GM19023 (cell line): ENCODE measurements at regions not wholly inside any gene's neighbourhood (a gene's known extent, or its start where the extent isn't known, plus 50 kb on each side); places are given as distances from the start of the nearest gene placed in this dataset.

ENCODE experiments used
- ATAC-seq: cut with Tn5 transposase; IDR thresholded peaks from one replicate; pipeline ENCODE4 v1.9.1; 2021; ENCODE audit warnings: mild to moderate bottlenecking, moderate library complexity; ENCODE audit not compliant: unreplicated experiment

GRCh38 chr3:62975566-62975965 is 100.3 kb upstream of the CADPS start:
- no peak for ATAC-seq

- ATAC-seq, result no peak
These were observed 106.7 kb upstream of the CADPS start for GRCh38 chr3:62981962-62982361.

GRCh38 chr3:62982795-62983455 is 107.7 kb upstream of the CADPS start:
- no peak for ATAC-seq

- ATAC-seq, result no peak
These were observed 110.8 kb upstream of the CADPS start for GRCh38 chr3:62986061-62986460.

GRCh38 chr3:62987721-62988120 is 112.5 kb upstream of the CADPS start:
- no peak for ATAC-seq

GRCh38 chr3:62990704-62991413 is 115.6 kb upstream of the CADPS start:
- no peak for ATAC-seq

GRCh38 chr3:62992520-62992919 is 117.3 kb upstream of the CADPS start:
- no peak for ATAC-seq

- ATAC-seq, result no peak
These were observed 119.9 kb upstream of the CADPS start for GRCh38 chr3:62995119-62995518.

- ATAC-seq, result no peak
These were observed 120.3 kb upstream of the CADPS start for GRCh38 chr3:62995530-62995929.

- ATAC-seq, result no peak
These were observed 122.2 kb upstream of the CADPS start for GRCh38 chr3:62997369-62997768.

- ATAC-seq, result no peak
These were observed 123.9 kb upstream of the CADPS start for GRCh38 chr3:62999158-62999557.

- ATAC-seq, result no peak
These were observed 124.6 kb upstream of the CADPS start for GRCh38 chr3:62999791-63000190.

GRCh38 chr3:63004448-63004847 is 129.2 kb upstream of the CADPS start:
- ATAC-seq, result no peak

GRCh38 chr3:63015614-63016309 is 140.5 kb upstream of the CADPS start:
- ATAC-seq, result no peak

GRCh38 chr3:63022114-63022513 is 146.9 kb upstream of the CADPS start:
- ATAC-seq, result no peak

GRCh38 chr3:63026722-63027121 is 151.5 kb upstream of the CADPS start:
- ATAC-seq, result no peak

GRCh38 chr3:63029326-63029725 is 154.1 kb upstream of the CADPS start:
- no peak for ATAC-seq

- no peak for ATAC-seq
These were observed 154.7 kb upstream of the CADPS start for GRCh38 chr3:63029921-63030320.

GRCh38 chr3:63030666-63031065 is 155.4 kb upstream of the CADPS start:
- no peak for ATAC-seq

GRCh38 chr3:63032881-63033280 is 157.7 kb upstream of the CADPS start:
- no peak for ATAC-seq

- no peak for ATAC-seq
These were observed 158.9 kb upstream of the CADPS start for GRCh38 chr3:63034101-63034500.

- no peak for ATAC-seq
These were observed 161.9 kb upstream of the CADPS start for GRCh38 chr3:63037116-63037515.
